ENCODE measurements at regions not wholly inside any gene's neighbourhood (a gene's known extent, or its start where the extent isn't known, plus 50 kb on each side); places are given as distances from the start of the nearest gene placed in this dataset.

DNA sequence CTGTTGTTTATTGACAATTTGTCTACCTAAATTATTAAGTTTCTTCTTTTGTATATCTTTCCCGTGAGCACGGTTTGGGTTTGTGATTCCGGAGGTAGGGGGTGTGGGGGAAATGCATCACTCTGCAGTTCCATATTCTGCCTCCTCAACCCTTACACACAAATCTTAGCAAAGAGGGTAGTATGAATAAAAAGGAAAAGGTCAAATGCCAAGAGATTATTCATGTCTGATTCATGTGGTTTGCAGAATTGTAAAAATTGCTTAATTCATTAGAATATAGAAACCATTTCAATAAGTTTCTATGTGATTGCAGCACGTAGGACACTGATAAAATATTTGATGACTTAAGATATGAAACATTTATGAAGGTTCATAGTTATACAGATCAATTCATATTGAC lies 601.9 kb downstream of the SEMA5A start:
- no peak for ATAC-seq
- Histone ChIP-seq H3K9me3 (peaks cover 0 to 29% (median 10%) of the 10 kb centered on the region in 11 donors), H3K4me1 (no peaks in the 10 kb centered on the region), H3K27ac (no peak overlapping the region), H3K36me3 (no peaks in the 10 kb centered on the region), H3K27me3 (no peaks in the 10 kb centered on the region), H3K4me3 (no peak overlapping the region)
- intact Hi-C loops (cut with DNase I), result no loop called here
- TF ChIP-seq, protein P1, sequence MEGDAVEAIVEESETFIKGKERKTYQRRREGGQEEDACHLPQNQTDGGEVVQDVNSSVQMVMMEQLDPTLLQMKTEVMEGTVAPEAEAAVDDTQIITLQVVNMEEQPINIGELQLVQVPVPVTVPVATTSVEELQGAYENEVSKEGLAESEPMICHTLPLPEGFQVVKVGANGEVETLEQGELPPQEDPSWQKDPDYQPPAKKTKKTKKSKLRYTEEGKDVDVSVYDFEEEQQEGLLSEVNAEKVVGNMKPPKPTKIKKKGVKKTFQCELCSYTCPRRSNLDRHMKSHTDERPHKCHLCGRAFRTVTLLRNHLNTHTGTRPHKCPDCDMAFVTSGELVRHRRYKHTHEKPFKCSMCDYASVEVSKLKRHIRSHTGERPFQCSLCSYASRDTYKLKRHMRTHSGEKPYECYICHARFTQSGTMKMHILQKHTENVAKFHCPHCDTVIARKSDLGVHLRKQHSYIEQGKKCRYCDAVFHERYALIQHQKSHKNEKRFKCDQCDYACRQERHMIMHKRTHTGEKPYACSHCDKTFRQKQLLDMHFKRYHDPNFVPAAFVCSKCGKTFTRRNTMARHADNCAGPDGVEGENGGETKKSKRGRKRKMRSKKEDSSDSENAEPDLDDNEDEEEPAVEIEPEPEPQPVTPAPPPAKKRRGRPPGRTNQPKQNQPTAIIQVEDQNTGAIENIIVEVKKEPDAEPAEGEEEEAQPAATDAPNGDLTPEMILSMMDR (IDR thresholded peaks at IDR 0.05), result no peak
- WGBS, 2 donors, result 78 to 84% methylated on average over 4 of the region's 4 CpGs
- DNase-seq, result no peak

DNA sequence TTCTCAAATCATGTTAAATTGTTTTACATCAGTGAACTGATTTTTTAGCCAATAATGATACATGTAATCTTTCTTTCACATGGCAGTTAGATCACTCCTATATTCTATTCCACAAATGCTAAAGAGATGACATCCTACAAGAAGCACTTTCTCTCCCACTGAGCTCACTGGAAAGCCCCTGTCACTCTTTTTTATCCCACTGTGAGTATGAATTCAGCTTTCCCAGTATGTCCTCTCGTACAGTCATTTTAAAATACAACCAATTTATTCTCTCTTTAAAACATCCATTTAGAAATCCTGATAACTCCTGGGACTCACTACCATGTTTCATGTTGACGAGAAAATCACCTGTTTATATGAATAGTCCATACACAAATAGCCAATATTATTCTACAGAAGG lies 599.9 kb downstream of the SEMA5A start:
- Histone ChIP-seq H3K4me1 (no peaks in the 10 kb centered on the region), H3K9me3 (peaks cover 0 to 20% (median 6%) of the 10 kb centered on the region in 11 donors), H3K27me3 (no peaks in the 10 kb centered on the region), H3K36me3 (no peaks in the 10 kb centered on the region), H3K27ac (no peak overlapping the region), H3K4me3 (no peak overlapping the region)
- TF ChIP-seq, protein P1 (IDR thresholded peaks at IDR 0.05), result no peak
- intact Hi-C loops (cut with DNase I), result no loop called here
- DNase-seq, result no peak
- 62 to 67% methylated on average over 2 of the region's 2 CpGs for WGBS, 2 donors
- ATAC-seq, result no peak

DNA sequence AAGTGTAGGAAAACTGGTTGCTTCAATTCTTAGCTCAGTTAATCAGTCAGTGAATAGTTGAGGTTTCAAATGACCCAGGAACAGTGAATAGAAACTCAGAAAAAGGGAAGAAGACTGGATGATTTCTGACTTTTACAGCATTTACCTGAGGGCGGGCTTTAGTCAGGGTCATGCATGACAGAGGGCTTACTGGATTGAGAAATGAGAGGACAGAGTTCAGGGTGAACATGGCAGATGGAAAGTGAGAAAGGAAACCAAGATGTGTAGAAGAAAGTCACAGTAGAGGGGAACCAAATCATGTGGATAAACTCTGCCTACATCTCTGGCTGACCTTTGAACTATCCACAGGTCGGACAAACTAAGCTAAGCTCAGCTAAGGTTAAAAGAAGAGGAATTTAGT lies 596.0 kb downstream of the SEMA5A start:
- TF ChIP-seq, protein P1 (IDR thresholded peaks at IDR 0.05), result no peak
- peaks cover 0 to 6% (median 0%) of the 10 kb centered on the region in 11 donors for H3K9me3 ChIP-seq
- 70 to 80% methylated on average over 2 of the region's 2 CpGs for WGBS, 2 donors
- no peaks in the 10 kb centered on the region for H3K36me3 ChIP-seq
- ATAC-seq (no peak), DNase-seq (no peak)
- H3K27me3 ChIP-seq, result no peaks in the 10 kb centered on the region
- H3K4me1 ChIP-seq, result no peaks in the 10 kb centered on the region
- intact Hi-C loops (cut with DNase I), result no loop called here
- H3K27ac ChIP-seq, result no peak overlapping the region
- H3K4me3 ChIP-seq, result no peak overlapping the region

DNA sequence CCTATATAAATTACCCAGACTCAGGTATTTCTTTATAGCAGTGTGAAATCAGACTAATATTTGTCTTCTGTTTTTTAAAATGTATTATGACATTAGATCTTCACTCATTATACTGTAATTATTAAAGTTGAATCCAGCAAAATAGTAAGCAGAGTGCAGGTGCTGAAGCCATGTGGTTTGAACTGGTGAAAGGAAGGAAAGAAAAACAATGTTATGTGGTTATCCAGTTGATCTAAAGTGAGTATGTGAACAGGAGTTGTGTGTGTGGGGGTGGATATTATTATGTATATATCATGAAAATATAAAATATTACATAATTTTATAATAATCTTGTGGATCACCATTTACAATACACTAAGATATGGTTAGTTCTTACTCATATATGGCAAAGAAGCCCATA lies 593.7 kb downstream of the SEMA5A start:
- TF ChIP-seq, protein P1 (IDR thresholded peaks at IDR 0.05), result no peak
- intact Hi-C loops (cut with DNase I), result no loop called here
- Histone ChIP-seq H3K27ac (no peak overlapping the region), H3K36me3 (no peaks in the 10 kb centered on the region), H3K4me3 (no peak overlapping the region), H3K27me3 (no peaks in the 10 kb centered on the region), H3K4me1 (no peaks in the 10 kb centered on the region), H3K9me3 (peaks cover 0 to 6% (median 0%) of the 10 kb centered on the region in 11 donors)
- ATAC-seq (no peak), DNase-seq (no peak)

DNA sequence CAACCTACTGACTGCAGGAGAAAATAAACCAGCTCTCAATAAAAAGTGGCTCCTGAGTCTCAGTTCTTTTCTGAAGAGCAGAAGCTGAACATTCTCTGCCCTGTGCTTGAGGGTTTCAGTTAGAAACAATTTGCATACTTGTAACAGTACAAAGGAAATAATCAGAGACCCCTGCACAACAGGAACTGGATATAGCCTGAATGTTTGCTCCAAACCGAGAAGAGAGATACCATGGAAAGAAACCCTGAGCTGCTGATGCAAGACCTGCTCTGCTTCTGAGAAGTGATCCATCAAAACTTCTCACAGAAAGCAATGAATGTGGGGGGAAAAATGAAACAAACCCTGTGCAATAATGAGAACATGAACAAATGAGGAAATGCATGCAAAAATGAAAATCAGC lies 592.9 kb downstream of the SEMA5A start:
- Histone ChIP-seq H3K9me3 (peaks cover 0 to 6% (median 0%) of the 10 kb centered on the region in 11 donors), H3K4me3 (no peak overlapping the region), H3K4me1 (no peaks in the 10 kb centered on the region), H3K27ac (no peak overlapping the region), H3K27me3 (no peaks in the 10 kb centered on the region), H3K36me3 (no peaks in the 10 kb centered on the region)
- TF ChIP-seq, protein P1 (IDR thresholded peaks at IDR 0.05), result no peak
- intact Hi-C loops (cut with DNase I), result no loop called here
- ATAC-seq (no peak), DNase-seq (no peak)
- 38 to 63% methylated on average over 1 of the region's 1 CpG for WGBS, 2 donors

All from heart right ventricle (tissue), 16 donors.